ENCODE measurements at regions not wholly inside any gene's neighbourhood (a gene's known extent, or its start where the extent isn't known, plus 50 kb on each side); places are given as distances from the start of the nearest gene placed in this dataset.

GRCh38 chr13:106161146-106161545 is 374.3 kb downstream of the EFNB2 start:
- DNase-seq, result no peak

DNA sequence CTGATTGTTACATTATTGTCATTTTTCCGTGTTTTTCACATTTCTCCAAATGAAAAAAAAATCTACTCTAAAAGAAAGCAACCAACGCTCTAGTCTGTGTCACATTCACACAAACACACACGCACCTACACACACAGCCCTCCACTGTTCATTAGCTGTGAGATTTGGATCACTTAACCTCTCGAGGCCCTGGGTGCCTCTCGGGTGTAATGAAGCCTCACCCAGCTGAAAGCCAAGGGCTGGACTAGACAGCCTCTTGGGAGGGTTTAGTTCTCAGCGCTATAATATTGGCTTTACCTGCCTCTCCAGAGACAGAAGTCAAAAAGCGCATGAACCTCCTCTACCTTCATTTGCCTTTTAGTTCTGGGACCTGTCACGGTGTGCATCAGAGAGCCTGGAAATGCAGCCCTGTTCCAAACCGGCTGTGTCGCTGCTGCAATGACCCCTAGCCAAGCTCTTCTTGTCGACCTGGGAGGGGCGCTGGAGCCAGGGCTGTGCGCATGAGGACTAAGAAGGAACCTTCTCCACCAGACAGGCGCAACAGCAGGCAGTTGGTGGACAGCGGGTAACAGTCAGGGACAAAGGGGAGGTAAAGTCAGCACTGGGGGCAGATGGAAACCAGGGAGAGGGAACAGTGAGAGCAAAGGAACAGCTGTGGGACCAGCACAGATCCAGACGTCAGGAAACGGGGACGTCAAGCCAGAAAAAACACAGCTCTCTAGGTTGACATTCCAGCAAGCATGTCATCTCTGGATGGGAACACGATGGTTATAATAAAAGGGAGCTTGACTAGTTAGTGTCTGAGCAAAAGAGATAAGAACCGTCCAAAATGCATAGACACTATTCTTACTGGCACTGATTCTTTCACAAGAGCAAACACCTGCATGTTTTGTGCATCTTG is 375.9 kb downstream of the EFNB2 start:
- no peak for DNase-seq

DNA sequence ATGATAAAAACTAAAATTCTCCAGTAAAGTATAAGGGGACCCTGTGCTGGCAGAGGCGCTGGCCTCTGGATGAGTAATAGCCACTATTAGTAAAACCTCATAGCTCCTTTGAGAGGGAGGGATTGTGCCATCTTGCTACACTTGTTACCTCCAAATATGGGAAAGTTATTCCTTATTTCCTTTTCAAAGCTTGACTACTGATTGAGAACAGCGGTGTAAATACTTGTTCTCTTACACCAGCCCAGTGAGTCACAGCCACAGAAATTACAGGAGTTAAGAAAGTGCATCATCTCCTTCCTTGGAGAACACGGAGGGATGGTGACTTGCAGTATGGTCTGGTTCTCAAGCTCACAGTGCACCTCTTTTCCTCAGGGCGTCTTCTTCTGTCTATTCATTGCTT is 379.0 kb downstream of the EFNB2 start:
- no peak for DNase-seq

- no peak for DNase-seq
These were observed 380.1 kb downstream of the EFNB2 start for GRCh38 chr13:106155411-106155810.

- no peak for DNase-seq
These were observed 381.6 kb downstream of the EFNB2 start for GRCh38 chr13:106153876-106154275.

- no peak for DNase-seq
These were observed 382.4 kb downstream of the EFNB2 start for GRCh38 chr13:106153041-106153440.

DNA sequence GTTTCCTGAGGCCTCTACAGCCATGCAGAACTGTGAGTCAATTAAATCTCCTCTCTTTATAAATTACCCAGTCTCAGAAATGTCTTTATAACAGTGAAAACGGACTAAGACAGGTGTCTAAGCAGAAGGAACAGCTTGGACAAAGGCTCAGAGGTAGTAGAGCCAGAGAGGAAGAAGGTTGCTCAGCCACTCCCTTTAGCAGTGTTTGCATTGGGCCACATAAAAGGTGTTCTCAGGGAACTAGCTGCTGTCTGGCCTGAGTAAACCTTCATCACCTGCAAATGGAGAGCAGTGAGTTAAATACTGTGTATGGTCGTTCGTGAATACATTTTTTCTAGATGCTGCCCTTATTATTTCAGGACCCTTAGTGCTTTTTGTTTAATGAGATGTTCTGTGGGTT is 383.4 kb downstream of the EFNB2 start:
- no peak for DNase-seq

- DNase-seq, result no peak
These were observed 384.3 kb downstream of the EFNB2 start for GRCh38 chr13:106151056-106151699.

- DNase-seq, result no peak
These were observed 389.2 kb downstream of the EFNB2 start for GRCh38 chr13:106145997-106146864.

DNA sequence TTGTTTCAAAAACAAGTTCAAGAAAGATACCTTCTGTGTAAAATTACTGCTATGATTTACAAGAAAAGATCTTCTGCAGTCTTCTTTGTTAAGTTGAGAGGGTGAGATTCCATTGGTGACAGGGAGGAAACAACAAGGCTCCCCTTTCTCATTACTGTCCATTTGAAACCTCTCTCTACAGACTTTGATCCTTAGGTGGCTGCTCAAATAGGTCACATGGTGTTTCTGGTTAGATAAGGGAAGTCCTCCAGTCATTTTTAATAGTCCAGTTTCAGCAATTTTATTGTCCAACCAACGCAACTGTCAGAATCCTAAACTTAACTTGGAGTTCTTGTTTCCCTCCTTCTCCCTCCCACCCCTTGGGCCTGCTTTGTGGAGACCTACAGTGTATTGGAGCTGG is 390.4 kb downstream of the EFNB2 start:
- DNase-seq, result no peak

DNA sequence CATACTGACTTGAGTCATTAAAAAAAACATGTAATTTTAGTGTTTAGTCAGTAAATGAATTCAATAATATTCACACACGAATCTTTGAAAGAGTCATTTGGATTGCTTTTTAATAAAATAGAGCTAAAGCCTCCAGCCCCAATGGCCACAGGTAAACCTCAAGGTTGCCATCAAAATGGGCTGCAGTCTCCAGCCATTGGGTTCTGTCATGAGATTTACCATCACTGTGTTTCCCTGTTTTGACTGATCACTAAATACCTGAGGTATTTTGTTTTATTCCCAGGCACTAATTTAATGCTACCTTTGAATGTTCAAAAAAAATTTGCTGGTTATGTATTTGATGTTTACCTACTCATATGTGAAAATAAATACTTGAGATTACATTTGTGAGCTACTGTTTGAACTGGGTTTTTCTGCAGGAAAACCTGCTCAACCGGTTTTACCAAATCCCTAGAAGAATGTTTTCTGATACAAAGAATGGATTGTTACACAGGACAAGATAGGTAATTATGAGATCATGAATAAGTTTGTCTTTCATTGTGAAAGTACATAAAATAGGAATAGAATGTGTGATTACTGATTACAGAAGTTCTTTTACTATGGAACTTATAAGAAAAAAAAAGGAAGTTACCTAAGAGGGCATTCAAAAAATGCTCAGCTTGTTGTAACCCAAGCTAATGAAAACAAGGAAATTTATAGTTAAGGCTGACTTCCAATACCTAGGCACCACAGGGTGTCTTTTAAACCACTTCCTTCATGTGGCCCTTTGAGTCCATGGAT is 391.3 kb downstream of the EFNB2 start:
- DNase-seq, result no peak

DNA sequence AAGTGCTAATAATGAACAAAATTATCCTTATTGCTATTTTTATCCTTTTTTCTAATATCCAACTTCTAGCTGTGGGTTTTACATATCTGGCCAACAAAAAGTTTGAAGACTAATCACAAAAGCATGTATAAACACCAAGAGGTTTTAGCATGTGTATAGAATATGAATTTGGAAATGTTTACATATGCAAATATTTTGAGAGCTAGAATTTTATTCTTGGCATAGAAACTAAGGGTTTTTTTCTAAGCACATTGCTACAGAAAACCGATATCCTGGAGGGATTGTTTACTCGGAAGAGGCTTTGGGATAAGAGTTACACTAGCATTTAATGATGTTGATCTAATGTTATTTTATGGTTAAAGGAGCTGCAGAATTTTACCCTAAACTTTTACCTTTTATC is 392.1 kb downstream of the EFNB2 start:
- DNase-seq, result no peak

- no peak for DNase-seq
These were observed 395.0 kb downstream of the EFNB2 start for GRCh38 chr13:106140476-106140875.

DNA sequence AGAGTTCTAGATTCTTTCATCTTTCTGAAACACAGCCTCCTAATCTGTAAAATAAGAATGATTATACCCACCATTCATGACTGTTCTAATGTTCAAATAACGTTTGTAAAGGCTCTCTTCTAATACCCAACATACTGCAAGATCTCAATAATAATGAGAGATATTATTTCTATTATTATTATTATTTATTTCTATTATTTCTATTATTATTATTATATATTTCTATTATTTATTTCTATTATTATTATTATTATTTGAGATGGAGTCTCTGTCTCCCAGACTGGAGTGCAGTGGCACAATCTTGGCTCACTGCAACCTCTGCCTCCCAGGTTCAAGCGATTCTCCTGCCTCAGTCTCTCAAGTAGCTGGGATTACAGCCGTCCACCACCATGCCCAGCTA is 395.5 kb downstream of the EFNB2 start:
- no peak for DNase-seq

GRCh38 chr13:106139377-106139776 is 396.1 kb downstream of the EFNB2 start:
- DNase-seq, result no peak

GRCh38 chr13:106138620-106139019 is 396.8 kb downstream of the EFNB2 start:
- DNase-seq, result no peak

DNA sequence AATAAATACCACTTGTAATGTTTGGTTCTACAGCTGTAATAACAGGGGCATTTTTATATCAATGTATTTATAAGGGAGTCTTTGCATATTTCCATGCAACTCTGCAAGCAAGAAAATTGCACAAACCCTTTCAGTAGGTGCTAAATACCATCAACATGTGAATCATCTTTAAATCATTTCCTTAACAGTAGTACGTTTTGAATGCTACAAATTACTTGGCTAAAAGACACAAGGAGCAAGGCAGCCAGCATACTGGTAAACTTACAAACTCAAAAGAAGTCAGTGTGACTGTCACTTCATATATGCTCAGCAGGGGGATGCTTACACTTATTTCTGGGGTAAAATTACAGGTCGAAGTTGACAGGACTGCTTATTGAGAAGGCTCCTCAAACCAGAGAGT is 402.4 kb downstream of the EFNB2 start:
- no peak for DNase-seq

DNA sequence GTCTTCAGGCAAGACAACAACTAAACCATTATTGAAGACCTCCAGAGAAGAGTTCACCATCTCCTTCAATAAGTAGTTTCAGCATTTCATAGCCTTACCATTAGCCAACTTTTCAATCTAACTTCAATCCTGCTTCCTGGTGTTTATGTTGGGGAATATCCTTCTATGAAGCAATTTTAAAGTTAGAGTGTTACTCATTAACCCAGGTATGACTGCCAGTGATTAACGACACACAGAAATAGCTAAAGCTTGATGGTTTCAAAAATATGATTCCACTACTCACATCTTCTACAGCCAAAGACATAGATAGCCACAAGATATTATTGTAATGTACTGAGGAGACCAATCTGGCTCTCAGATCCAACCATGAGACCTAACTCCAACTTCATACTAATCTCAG is 403.2 kb downstream of the EFNB2 start:
- DNase-seq, result no peak

DNA sequence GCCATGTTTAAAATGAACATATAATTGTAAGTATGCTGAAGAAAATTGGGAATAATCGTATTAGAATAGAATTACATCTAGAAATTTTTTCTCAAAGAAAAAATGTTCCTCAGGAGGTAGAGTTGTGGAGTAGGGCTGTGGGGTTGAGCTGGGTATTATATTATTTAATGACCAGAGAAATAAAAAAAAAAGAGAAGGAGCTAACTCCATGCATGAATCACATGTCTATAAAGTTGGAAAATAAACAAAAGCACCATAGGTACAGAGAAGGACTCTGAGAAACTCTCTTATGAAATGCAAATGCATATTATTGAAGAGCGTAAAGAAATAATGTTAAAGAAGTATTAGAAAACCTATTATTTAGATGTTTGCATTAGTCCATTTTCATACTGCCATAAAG is 405.5 kb downstream of the EFNB2 start:
- DNase-seq, result no peak

DNA sequence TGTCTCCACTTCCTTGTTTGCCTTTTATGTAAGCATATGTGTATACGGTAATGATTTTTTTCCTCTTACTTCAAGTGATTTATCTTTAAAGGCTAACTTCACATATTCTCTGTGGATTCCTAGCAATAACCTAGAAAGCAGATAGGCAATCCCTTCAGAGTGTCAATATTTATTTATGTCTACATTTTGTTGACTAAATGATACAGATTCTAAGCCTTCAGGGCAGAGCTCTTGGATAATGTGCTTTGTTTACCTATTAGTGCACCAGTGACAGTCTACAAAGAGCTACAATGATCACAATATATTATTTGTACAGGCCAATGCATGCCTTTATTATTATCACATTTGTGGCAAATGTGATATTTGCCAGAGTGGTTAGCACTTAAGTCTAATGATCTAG is 406.2 kb downstream of the EFNB2 start:
- DNase-seq, result no peak

DNA sequence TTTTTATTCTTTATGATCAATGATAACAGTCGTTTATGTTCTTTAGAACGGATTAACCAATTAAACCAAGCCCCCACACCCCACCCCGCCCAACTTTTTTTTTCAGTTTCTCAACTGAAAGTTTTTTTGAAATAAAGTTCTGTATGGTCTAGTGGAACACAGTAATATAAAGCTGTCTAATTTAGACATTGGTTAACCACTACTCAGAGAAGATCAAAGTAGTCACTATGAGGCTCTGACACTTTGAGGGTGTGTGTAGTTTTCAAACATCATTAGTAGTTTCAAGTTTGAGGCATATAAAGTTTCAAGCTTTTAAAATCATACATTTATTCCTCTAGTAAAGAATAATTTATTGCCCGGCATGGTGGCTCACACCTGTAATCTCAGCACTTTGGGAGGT is 413.2 kb downstream of the EFNB2 start:
- no peak for DNase-seq

GRCh38 chr13:106121173-106121754 is 414.2 kb downstream of the EFNB2 start:
- no peak for DNase-seq
